H1 (cell line): ENCODE measurements at regions not wholly inside any gene's neighbourhood (a gene's known extent, or its start where the extent isn't known, plus 50 kb on each side); places are given as distances from the start of the nearest gene placed in this dataset.

Experiments used
- CTCF ChIA-PET: fragments of 300-600 bp; sonication (Branson Sonifier 250); formaldehyde crosslinking; loops from one replicate; lab custom pipeline; 2021; ENCODE audit not compliant: partially characterized antibody; lab: Charles Lee
- POLR2A ChIA-PET: fragments of 300-600 bp; sonication (Branson Sonifier 250); formaldehyde crosslinking; loops from one replicate; lab custom pipeline; 2021; ENCODE audit warnings: inconsistent platforms; ENCODE audit not compliant: partially characterized antibody; lab: Charles Lee
- DNase-seq, 2 experiments: peaks; one replicate each; pipeline versions ENCODE4 v3.0.0 to v3.0.0-alpha.2; 2010 to 2022; ENCODE audit warnings: low spot score in 2 of 2, low read depth in 1 of 2, mixed read lengths in 1 of 2
- FAIRE-seq: peaks from 2 replicates; lab custom pipeline; 2011; peaks lifted over from hg19 to GRCh38; lab: Jason Lieb, UNC
- H2AFZ ChIP-seq: 2 replicates; pipeline ENCODE4 v1.8.1; 2012; ENCODE audit warnings: low read length, inconsistent platforms
- H2AK5ac ChIP-seq: 2 replicates; pipeline ENCODE4 v1.6.1; 2013; ENCODE audit warnings: low read depth, low read length
- H2BK120ac ChIP-seq: replicated peaks from 2 replicates; pipeline ENCODE3; 2013; ENCODE audit warnings: low read depth, low read length, inconsistent platforms
- H2BK12ac ChIP-seq: 2 replicates; pipeline ENCODE4 v1.6.1; 2013; ENCODE audit warnings: low read depth, low read length
- H2BK15ac ChIP-seq: 2 replicates; pipeline ENCODE4 v1.6.1; 2013; ENCODE audit warnings: low read length
- H2BK20ac ChIP-seq: 2 replicates; pipeline ENCODE4 v1.6.1; 2013; ENCODE audit warnings: low read length
- H2BK5ac ChIP-seq: 2 replicates; pipeline ENCODE4 v1.6.1; 2013; ENCODE audit warnings: low read depth, low read length
- H3K14ac ChIP-seq: 2 replicates; pipeline ENCODE4 v1.6.1; 2013; ENCODE audit warnings: inconsistent platforms; ENCODE audit not compliant: insufficient read length
- H3K18ac ChIP-seq: 2 replicates; pipeline ENCODE4 v1.6.1; 2013; ENCODE audit warnings: low read length; ENCODE audit errors: extremely low read depth
- H3K23ac ChIP-seq: 2 replicates; pipeline ENCODE4 v1.6.1; 2013; ENCODE audit warnings: inconsistent platforms; ENCODE audit not compliant: insufficient read length
- H3K23me2 ChIP-seq: 2 replicates; pipeline ENCODE4 v1.6.1; 2013; ENCODE audit warnings: low read depth, low read length
- H3K27ac ChIP-seq: 2 replicates; pipeline ENCODE4 v1.6.1; 2011; ENCODE audit warnings: low read depth, low read length, inconsistent platforms
- H3K27me3 ChIP-seq, 4 experiments: replicated peaks in 1 of 4; 1 replicate in 1 of 4; 2 replicates in 3 of 4; pipeline versions ENCODE4 v1.6.1 to v1.8.1; 2011 to 2013; ENCODE audit warnings: low read length in 3 of 4, mild to moderate bottlenecking in 3 of 4, inconsistent platforms in 2 of 4, mixed read lengths in 2 of 4, moderate library complexity in 1 of 4; ENCODE audit not compliant: control insufficient read depth in 3 of 4, insufficient read depth in 3 of 4; ENCODE audit errors: extremely low read depth in 1 of 4
- H3K36me3 ChIP-seq, 4 experiments: 2 replicates each; pipeline versions ENCODE4 v1.6.1 to v1.8.1; 2011 to 2013; ENCODE audit warnings: mild to moderate bottlenecking in 4 of 4, low read length in 3 of 4, moderate library complexity in 2 of 4, control low read depth in 1 of 4, inconsistent platforms in 1 of 4; ENCODE audit not compliant: insufficient read depth in 4 of 4, control insufficient read depth in 2 of 4
- H3K4ac ChIP-seq: replicated peaks from 2 replicates; pipeline ENCODE3; 2013; ENCODE audit warnings: low read length, low read depth, mixed read lengths, inconsistent platforms; ENCODE audit not compliant: insufficient read length
- H3K4me1 ChIP-seq, 4 experiments: replicated peaks in 1 of 4; 1 replicate in 1 of 4; 2 replicates in 3 of 4; pipeline versions ENCODE4 v1.6.1 to v1.8.1; 2011 to 2013; ENCODE audit warnings: low read length in 3 of 4, inconsistent platforms in 2 of 4, mixed read lengths in 1 of 4; ENCODE audit not compliant: insufficient read depth in 4 of 4, control insufficient read depth in 3 of 4
- H3K4me2 ChIP-seq, 2 experiments: 2 replicates each; pipeline versions ENCODE4 v1.6.1 to v1.8.1; 2011 to 2013; ENCODE audit warnings: low read depth in 2 of 2, low read length in 2 of 2, control low read depth in 1 of 2, inconsistent platforms in 1 of 2, mild to moderate bottlenecking in 1 of 2; ENCODE audit not compliant: insufficient read depth in 1 of 2
- H3K4me3 ChIP-seq, 4 experiments: fragments of 200-600, 300-600 bp in 1 of 4; sonication (generic), shearing (Covaris generic), sonication (Bioruptor Twin) in 1 of 4; 2 replicates each; pipeline versions ENCODE4 v1.5.1 to v1.8.1; 2011 to 2016; ENCODE audit warnings: low read length in 4 of 4, low read depth in 3 of 4, control low read depth in 2 of 4, inconsistent platforms in 2 of 4, mild to moderate bottlenecking in 2 of 4, mixed read lengths in 1 of 4, moderate library complexity in 1 of 4; ENCODE audit not compliant: insufficient read depth in 2 of 4; ENCODE audit errors: extremely low read depth in 1 of 4
- H3K56ac ChIP-seq: replicated peaks from 2 replicates; pipeline ENCODE3; 2013; ENCODE audit warnings: low read depth, mild to moderate bottlenecking, mixed read lengths, low read length, inconsistent platforms; ENCODE audit not compliant: insufficient read length
- H3K79me1 ChIP-seq: 2 replicates; pipeline ENCODE4 v1.6.1; 2013; ENCODE audit warnings: low read depth, low read length, control low read depth
- H3K79me2 ChIP-seq, 2 experiments: 2 replicates each; pipeline versions ENCODE4 v1.6.1 to v1.8.1; 2012 to 2013; ENCODE audit warnings: low read length in 2 of 2, mild to moderate bottlenecking in 2 of 2, inconsistent platforms in 1 of 2; ENCODE audit not compliant: insufficient read depth in 2 of 2, control insufficient read depth in 1 of 2
- H3K9ac ChIP-seq, 4 experiments: replicated peaks in 1 of 4; 1 replicate in 1 of 4; 2 replicates in 3 of 4; pipeline versions ENCODE4 v1.6.1 to v1.8.1; 2011 to 2013; ENCODE audit warnings: low read depth in 3 of 4, low read length in 3 of 4, control low read depth in 2 of 4, mild to moderate bottlenecking in 2 of 4, moderate library complexity in 2 of 4, inconsistent platforms in 1 of 4; ENCODE audit errors: extremely low read depth in 1 of 4
- H3K9me3 ChIP-seq, 2 experiments: 2 replicates each; pipeline versions ENCODE4 v1.6.1 to v1.8.1; 2012 to 2013; ENCODE audit warnings: mild to moderate bottlenecking in 2 of 2, moderate library complexity in 2 of 2, control low read depth in 1 of 2, inconsistent platforms in 1 of 2, low read depth in 1 of 2, low read length in 1 of 2, mixed read lengths in 1 of 2; ENCODE audit not compliant: insufficient read depth in 2 of 2
- H4K20me1 ChIP-seq, 2 experiments: replicated peaks in 1 of 2; 2 replicates each; pipeline versions ENCODE3 to v1.8.1; 2011 to 2013; ENCODE audit warnings: inconsistent platforms in 2 of 2, low read length in 2 of 2, mild to moderate bottlenecking in 1 of 2; ENCODE audit not compliant: insufficient read depth in 2 of 2, control insufficient read depth in 1 of 2
- H4K5ac ChIP-seq: 2 replicates; pipeline ENCODE4 v1.6.1; 2013; ENCODE audit warnings: low read length, low read depth, mixed read lengths, inconsistent platforms; ENCODE audit not compliant: insufficient read length
- H4K8ac ChIP-seq: 2 replicates; pipeline ENCODE4 v1.8.0; 2013; ENCODE audit warnings: mild to moderate bottlenecking, moderate library complexity, low read length, inconsistent platforms; ENCODE audit not compliant: insufficient read depth; ENCODE audit errors: extremely low read depth
- H4K91ac ChIP-seq: replicated peaks from 2 replicates; pipeline ENCODE3; 2013; ENCODE audit warnings: low read length, mixed read lengths, inconsistent platforms; ENCODE audit not compliant: insufficient read length
- ASH2L ChIP-seq: fragments of 200-600, 300-600 bp; sonication (generic); IDR thresholded peaks from one replicate; pipeline ENCODE4 v1.7.1; 2017; ENCODE audit warnings: low read length
- E2F6 ChIP-seq: IDR thresholded peaks from 2 replicates; pipeline ENCODE4 v1.6.1; 2012; ENCODE audit warnings: inconsistent platforms
- EP300 ChIP-seq, 2 experiments: IDR thresholded peaks; 1 replicate in 1 of 2; 2 replicates in 1 of 2; pipeline ENCODE4 v1.6.1; 2011 to 2012; ENCODE audit warnings: low read depth in 2 of 2, low read length in 2 of 2, mild to moderate bottlenecking in 2 of 2, borderline replicate concordance in 1 of 2, inconsistent platforms in 1 of 2, moderate library complexity in 1 of 2
- EZH2 ChIP-seq: fragments of 200-600 bp; sonication (generic); IDR thresholded peaks from 2 replicates; pipeline ENCODE4 v1.7.1; 2012; ENCODE audit warnings: low read depth, mild to moderate bottlenecking, moderate library complexity, low read length, inconsistent platforms; ENCODE audit not compliant: severe bottlenecking
- KDM1A ChIP-seq: fragments of 200-600, 300-600 bp; sonication (generic); IDR thresholded peaks from 2 replicates; pipeline ENCODE4 v1.7.1; 2016; ENCODE audit warnings: mild to moderate bottlenecking, low read length, borderline replicate concordance
- PHF8 ChIP-seq: fragments of 200-600 bp; sonication (generic); conservative IDR thresholded peaks from 2 replicates; pipeline ENCODE4 v1.7.1; 2012; ENCODE audit warnings: low read depth, mild to moderate bottlenecking, inconsistent platforms, low read length, moderate library complexity
- POLR2AphosphoS5 ChIP-seq: IDR thresholded peaks from 2 replicates; pipeline ENCODE4 v1.6.1; 2011; ENCODE audit warnings: low read depth, low read length
- RNF2 ChIP-seq: fragments of 200-900, 300-1000 bp; sonication (generic); IDR thresholded peaks from 2 replicates; pipeline ENCODE4 v1.7.1; 2016; ENCODE audit warnings: borderline replicate concordance, low read depth, mild to moderate bottlenecking, antibody characterized with exemption, low read length; ENCODE audit not compliant: poor library complexity, severe bottlenecking; ENCODE audit errors: missing control alignments
- TEAD4 ChIP-seq: IDR thresholded peaks from 2 replicates; pipeline ENCODE4 v1.6.1; 2012; ENCODE audit warnings: low read depth, low read length, inconsistent platforms, mixed read lengths
- USF2 ChIP-seq: IDR thresholded peaks from 2 replicates; pipeline ENCODE4 v1.6.1; 2011; ENCODE audit warnings: low read length, improper control_type of control experiment
- WGBS, 2 experiments: shearing (Covaris generic) in 1 of 2; methylation state at CpG; one replicate each; pipeline versions ENCODE4 v1.1.6 to v1.1.7; 2013 to 2015; ENCODE audit warnings: low lambda C conversion rate in 2 of 2, mixed read lengths in 2 of 2, inconsistent platforms in 1 of 2, low coverage in 1 of 2, missing lambda C conversion rate in 1 of 2; ENCODE audit not compliant: insufficient replicate concordance in 2 of 2, insufficient coverage in 1 of 2, insufficient read length in 1 of 2; ENCODE audit errors: extremely low coverage in 1 of 2, missing lambda C conversion rate in 1 of 2; 5-methylcytosine and 5-hydroxymethylcytosine counted together

- Histone ChIP-seq H3K56ac (no peak overlapping the region), H2BK5ac (no peak overlapping the region), H3K79me1 (no peaks in the 10 kb centered on the region), H4K5ac (no peak overlapping the region), H3K4me1 (no peaks in the 10 kb centered on the region; a peak in 1 of 7 replicates), H3K18ac (no peak overlapping the region)
- CTCF ChIA-PET = interaction anchor here (1.5 to 1.7 kb wide), 2 partner anchors 9 to 10 kb away, joined by 3 to 7 read pairs; no protein-coding TSS in a partner anchor
- DNase-seq = no peak
- POLR2A ChIA-PET = no interaction called here
- TF ChIP-seq USF2 = no peak
- no peak for TF ChIP-seq EZH2
- no peak for TF ChIP-seq PHF8
- TF ChIP-seq E2F6 = no peak
- TF ChIP-seq TEAD4 = no peak
- TF ChIP-seq KDM1A = no peak
- no peak for TF ChIP-seq POLR2AphosphoS5
- TF ChIP-seq ASH2L = no peak
- TF ChIP-seq EP300 (IDR thresholded peaks at IDR 0.05; ENCODE audit: borderline replicate concordance in 1 of 2, low read depth in 2 of 2, low read length in 2 of 2) = no peak
- TF ChIP-seq RNF2 = no peak
- TF ChIP-seq, all 59 proteins: peak for 0
- H3K23ac ChIP-seq = no peak overlapping the region
- H2BK120ac ChIP-seq = no peak overlapping the region
- no peaks in the 10 kb centered on the region for H4K20me1 ChIP-seq
- no peak overlapping the region for H3K27ac ChIP-seq
- no peak overlapping the region for H3K4me3 ChIP-seq
- H2AK5ac ChIP-seq = no peak overlapping the region
- no peak overlapping the region for H4K91ac ChIP-seq
- no peak for FAIRE-seq
- no peak overlapping the region for H4K8ac ChIP-seq
- peaks cover 0 to 3% of the 10 kb centered on the region in 2 experiments; a peak in 1 of 4 replicates for H3K9me3 ChIP-seq
- WGBS, 2 experiments = 86% methylated on average over 4 of the region's 4 CpGs; no CpG with 5 or more reads in 1 of the 2 experiments
- no peak overlapping the region for H2BK12ac ChIP-seq
- no peak overlapping the region for H2BK20ac ChIP-seq
- no peak overlapping the region for H2AFZ ChIP-seq
- no peaks in the 10 kb centered on the region for H3K36me3 ChIP-seq
- H2BK15ac ChIP-seq = no peak overlapping the region
- no peaks in the 10 kb centered on the region; the same call in 1 of the 2 replicates for H3K23me2 ChIP-seq
- no peak overlapping the region for H3K4me2 ChIP-seq
- H3K14ac ChIP-seq = no peak overlapping the region
- no peak overlapping the region for H3K9ac ChIP-seq
- H3K27me3 ChIP-seq = no peaks in the 10 kb centered on the region
- no peak overlapping the region for H3K4ac ChIP-seq
- H3K79me2 ChIP-seq = no peaks in the 10 kb centered on the region
Observed at GRCh38 chr17:34861864-34862263, 99.4 kb downstream of the CCT6B start.
